ENCODE measurements at regions not wholly inside any gene's neighbourhood (a gene's known extent, or its start where the extent isn't known, plus 50 kb on each side); places are given as distances from the start of the nearest gene placed in this dataset.

- no peak for DNase-seq (ENCODE audit: low read depth)
These were observed 69.7 kb upstream of the TAF11L2 start for GRCh38 chr5:17428176-17428800.

- DNase-seq (ENCODE audit: low read depth) = no peak
These were observed 68.7 kb upstream of the TAF11L2 start for GRCh38 chr5:17429353-17429752.

GRCh38 chr5:17430241-17430640 is 67.8 kb upstream of the TAF11L2 start:
- no peak for DNase-seq (ENCODE audit: low read depth)

GRCh38 chr5:17431272-17432050 is 66.6 kb upstream of the TAF11L2 start:
- no peak for DNase-seq (ENCODE audit: low read depth)

- DNase-seq (ENCODE audit: low read depth) = no peak
These were observed 65.5 kb upstream of the TAF11L2 start for GRCh38 chr5:17432569-17432968.

GRCh38 chr5:17433406-17433805 is 64.6 kb upstream of the TAF11L2 start:
- no peak for DNase-seq (ENCODE audit: low read depth)

GRCh38 chr5:17434982-17435381 is 63.0 kb upstream of the TAF11L2 start:
- no peak for DNase-seq (ENCODE audit: low read depth)

GRCh38 chr5:17436350-17436749 is 61.7 kb upstream of the TAF11L2 start:
- no peak for DNase-seq (ENCODE audit: low read depth)

GRCh38 chr5:17436761-17437221 is 61.2 kb upstream of the TAF11L2 start:
- DNase-seq (ENCODE audit: low read depth) = no peak

- no peak for DNase-seq (ENCODE audit: low read depth)
These were observed 60.0 kb upstream of the TAF11L2 start for GRCh38 chr5:17438027-17438426.

- no peak for DNase-seq (ENCODE audit: low read depth)
These were observed 58.1 kb upstream of the TAF11L2 start for GRCh38 chr5:17439956-17440355.

GRCh38 chr5:17440766-17441165 is 57.3 kb upstream of the TAF11L2 start:
- no peak for DNase-seq (ENCODE audit: low read depth)

- peak; percentile 4 for DNase-seq (ENCODE audit: low read depth)
These were observed 56.7 kb upstream of the TAF11L2 start for GRCh38 chr5:17441351-17441750.

- no peak for DNase-seq (ENCODE audit: low read depth)
These were observed 54.5 kb upstream of the TAF11L2 start for GRCh38 chr5:17443333-17444130.

- DNase-seq (ENCODE audit: low read depth) = no peak
These were observed 53.5 kb upstream of the TAF11L2 start for GRCh38 chr5:17444496-17444895.

GRCh38 chr5:17445185-17445584 is 52.8 kb upstream of the TAF11L2 start:
- DNase-seq (ENCODE audit: low read depth) = no peak
